H1 (cell line): ENCODE measurements at regions not wholly inside any gene's neighbourhood (a gene's known extent, or its start where the extent isn't known, plus 50 kb on each side); places are given as distances from the start of the nearest gene placed in this dataset.

Experiments
- CTCF ChIA-PET: fragments of 300-600 bp; sonication (Branson Sonifier 250); formaldehyde crosslinking; loops from one replicate; lab custom pipeline; 2021; ENCODE audit not compliant: partially characterized antibody; lab: Charles Lee
- POLR2A ChIA-PET: fragments of 300-600 bp; sonication (Branson Sonifier 250); formaldehyde crosslinking; loops from one replicate; lab custom pipeline; 2021; ENCODE audit warnings: inconsistent platforms; ENCODE audit not compliant: partially characterized antibody; lab: Charles Lee
- DNase-seq, 2 experiments: peaks; one replicate each; pipeline versions ENCODE4 v3.0.0 to v3.0.0-alpha.2; 2010 to 2022; ENCODE audit warnings: low spot score in 2 of 2, low read depth in 1 of 2, mixed read lengths in 1 of 2
- FAIRE-seq: peaks from 2 replicates; lab custom pipeline; 2011; peaks lifted over from hg19 to GRCh38; lab: Jason Lieb, UNC
- H2AFZ ChIP-seq: 2 replicates; pipeline ENCODE4 v1.8.1; 2012; ENCODE audit warnings: low read length, inconsistent platforms
- H2AK5ac ChIP-seq: 2 replicates; pipeline ENCODE4 v1.6.1; 2013; ENCODE audit warnings: low read depth, low read length
- H2BK120ac ChIP-seq: replicated peaks from 2 replicates; pipeline ENCODE3; 2013; ENCODE audit warnings: low read depth, low read length, inconsistent platforms
- H2BK12ac ChIP-seq: 2 replicates; pipeline ENCODE4 v1.6.1; 2013; ENCODE audit warnings: low read depth, low read length
- H2BK15ac ChIP-seq: 2 replicates; pipeline ENCODE4 v1.6.1; 2013; ENCODE audit warnings: low read length
- H2BK20ac ChIP-seq: 2 replicates; pipeline ENCODE4 v1.6.1; 2013; ENCODE audit warnings: low read length
- H2BK5ac ChIP-seq: 2 replicates; pipeline ENCODE4 v1.6.1; 2013; ENCODE audit warnings: low read depth, low read length
- H3K14ac ChIP-seq: 2 replicates; pipeline ENCODE4 v1.6.1; 2013; ENCODE audit warnings: inconsistent platforms; ENCODE audit not compliant: insufficient read length
- H3K18ac ChIP-seq: 2 replicates; pipeline ENCODE4 v1.6.1; 2013; ENCODE audit warnings: low read length; ENCODE audit errors: extremely low read depth
- H3K23ac ChIP-seq: 2 replicates; pipeline ENCODE4 v1.6.1; 2013; ENCODE audit warnings: inconsistent platforms; ENCODE audit not compliant: insufficient read length
- H3K23me2 ChIP-seq: 2 replicates; pipeline ENCODE4 v1.6.1; 2013; ENCODE audit warnings: low read depth, low read length
- H3K27ac ChIP-seq: 2 replicates; pipeline ENCODE4 v1.6.1; 2011; ENCODE audit warnings: low read depth, low read length, inconsistent platforms
- H3K27me3 ChIP-seq, 4 experiments: replicated peaks in 1 of 4; 1 replicate in 1 of 4; 2 replicates in 3 of 4; pipeline versions ENCODE4 v1.6.1 to v1.8.1; 2011 to 2013; ENCODE audit warnings: low read length in 3 of 4, mild to moderate bottlenecking in 3 of 4, inconsistent platforms in 2 of 4, mixed read lengths in 2 of 4, moderate library complexity in 1 of 4; ENCODE audit not compliant: control insufficient read depth in 3 of 4, insufficient read depth in 3 of 4; ENCODE audit errors: extremely low read depth in 1 of 4
- H3K36me3 ChIP-seq, 4 experiments: 2 replicates each; pipeline versions ENCODE4 v1.6.1 to v1.8.1; 2011 to 2013; ENCODE audit warnings: mild to moderate bottlenecking in 4 of 4, low read length in 3 of 4, moderate library complexity in 2 of 4, control low read depth in 1 of 4, inconsistent platforms in 1 of 4; ENCODE audit not compliant: insufficient read depth in 4 of 4, control insufficient read depth in 2 of 4
- H3K4ac ChIP-seq: replicated peaks from 2 replicates; pipeline ENCODE3; 2013; ENCODE audit warnings: low read length, low read depth, mixed read lengths, inconsistent platforms; ENCODE audit not compliant: insufficient read length
- H3K4me1 ChIP-seq, 4 experiments: replicated peaks in 1 of 4; 1 replicate in 1 of 4; 2 replicates in 3 of 4; pipeline versions ENCODE4 v1.6.1 to v1.8.1; 2011 to 2013; ENCODE audit warnings: low read length in 3 of 4, inconsistent platforms in 2 of 4, mixed read lengths in 1 of 4; ENCODE audit not compliant: insufficient read depth in 4 of 4, control insufficient read depth in 3 of 4
- H3K4me2 ChIP-seq, 2 experiments: 2 replicates each; pipeline versions ENCODE4 v1.6.1 to v1.8.1; 2011 to 2013; ENCODE audit warnings: low read depth in 2 of 2, low read length in 2 of 2, control low read depth in 1 of 2, inconsistent platforms in 1 of 2, mild to moderate bottlenecking in 1 of 2; ENCODE audit not compliant: insufficient read depth in 1 of 2
- H3K4me3 ChIP-seq, 4 experiments: fragments of 200-600, 300-600 bp in 1 of 4; sonication (generic), shearing (Covaris generic), sonication (Bioruptor Twin) in 1 of 4; 2 replicates each; pipeline versions ENCODE4 v1.5.1 to v1.8.1; 2011 to 2016; ENCODE audit warnings: low read length in 4 of 4, low read depth in 3 of 4, control low read depth in 2 of 4, inconsistent platforms in 2 of 4, mild to moderate bottlenecking in 2 of 4, mixed read lengths in 1 of 4, moderate library complexity in 1 of 4; ENCODE audit not compliant: insufficient read depth in 2 of 4; ENCODE audit errors: extremely low read depth in 1 of 4
- H3K56ac ChIP-seq: replicated peaks from 2 replicates; pipeline ENCODE3; 2013; ENCODE audit warnings: low read depth, mild to moderate bottlenecking, mixed read lengths, low read length, inconsistent platforms; ENCODE audit not compliant: insufficient read length
- H3K79me1 ChIP-seq: 2 replicates; pipeline ENCODE4 v1.6.1; 2013; ENCODE audit warnings: low read depth, low read length, control low read depth
- H3K79me2 ChIP-seq, 2 experiments: 2 replicates each; pipeline versions ENCODE4 v1.6.1 to v1.8.1; 2012 to 2013; ENCODE audit warnings: low read length in 2 of 2, mild to moderate bottlenecking in 2 of 2, inconsistent platforms in 1 of 2; ENCODE audit not compliant: insufficient read depth in 2 of 2, control insufficient read depth in 1 of 2
- H3K9ac ChIP-seq, 4 experiments: replicated peaks in 1 of 4; 1 replicate in 1 of 4; 2 replicates in 3 of 4; pipeline versions ENCODE4 v1.6.1 to v1.8.1; 2011 to 2013; ENCODE audit warnings: low read depth in 3 of 4, low read length in 3 of 4, control low read depth in 2 of 4, mild to moderate bottlenecking in 2 of 4, moderate library complexity in 2 of 4, inconsistent platforms in 1 of 4; ENCODE audit errors: extremely low read depth in 1 of 4
- H3K9me3 ChIP-seq, 2 experiments: 2 replicates each; pipeline versions ENCODE4 v1.6.1 to v1.8.1; 2012 to 2013; ENCODE audit warnings: mild to moderate bottlenecking in 2 of 2, moderate library complexity in 2 of 2, control low read depth in 1 of 2, inconsistent platforms in 1 of 2, low read depth in 1 of 2, low read length in 1 of 2, mixed read lengths in 1 of 2; ENCODE audit not compliant: insufficient read depth in 2 of 2
- H4K20me1 ChIP-seq, 2 experiments: replicated peaks in 1 of 2; 2 replicates each; pipeline versions ENCODE3 to v1.8.1; 2011 to 2013; ENCODE audit warnings: inconsistent platforms in 2 of 2, low read length in 2 of 2, mild to moderate bottlenecking in 1 of 2; ENCODE audit not compliant: insufficient read depth in 2 of 2, control insufficient read depth in 1 of 2
- H4K5ac ChIP-seq: 2 replicates; pipeline ENCODE4 v1.6.1; 2013; ENCODE audit warnings: low read length, low read depth, mixed read lengths, inconsistent platforms; ENCODE audit not compliant: insufficient read length
- H4K8ac ChIP-seq: 2 replicates; pipeline ENCODE4 v1.8.0; 2013; ENCODE audit warnings: mild to moderate bottlenecking, moderate library complexity, low read length, inconsistent platforms; ENCODE audit not compliant: insufficient read depth; ENCODE audit errors: extremely low read depth
- H4K91ac ChIP-seq: replicated peaks from 2 replicates; pipeline ENCODE3; 2013; ENCODE audit warnings: low read length, mixed read lengths, inconsistent platforms; ENCODE audit not compliant: insufficient read length
- ASH2L ChIP-seq: fragments of 200-600, 300-600 bp; sonication (generic); IDR thresholded peaks from one replicate; pipeline ENCODE4 v1.7.1; 2017; ENCODE audit warnings: low read length
- ATF2 ChIP-seq: IDR thresholded peaks from 2 replicates; pipeline ENCODE4 v1.6.1; 2012; ENCODE audit warnings: low read length, inconsistent platforms
- CHD2 ChIP-seq: IDR thresholded peaks from 2 replicates; pipeline ENCODE4 v1.6.1; 2012; ENCODE audit warnings: low read length, improper control_type of control experiment
- CREB1 ChIP-seq: IDR thresholded peaks from 2 replicates; pipeline ENCODE4 v1.6.1; 2012; ENCODE audit warnings: inconsistent platforms
- EZH2 ChIP-seq: fragments of 200-600 bp; sonication (generic); IDR thresholded peaks from 2 replicates; pipeline ENCODE4 v1.7.1; 2012; ENCODE audit warnings: low read depth, mild to moderate bottlenecking, moderate library complexity, low read length, inconsistent platforms; ENCODE audit not compliant: severe bottlenecking
- GTF2F1 ChIP-seq: IDR thresholded peaks from 2 replicates; pipeline ENCODE4 v1.6.1; 2012; ENCODE audit warnings: low read depth, low read length, improper control_type of control experiment, borderline replicate concordance
- HDAC2 ChIP-seq, 2 experiments: fragments of 300-600 bp in 1 of 2; sonication (generic) in 1 of 2; IDR thresholded peaks; 2 replicates each; pipeline ENCODE4 v1.6.1; 2011 to 2012; ENCODE audit warnings: low read depth in 2 of 2, low read length in 2 of 2, mild to moderate bottlenecking in 2 of 2, moderate library complexity in 2 of 2, borderline replicate concordance in 1 of 2, inconsistent platforms in 1 of 2
- RAD21 ChIP-seq, 2 experiments: IDR thresholded peaks in 1 of 2; conservative IDR thresholded peaks in 1 of 2; 2 replicates each; pipeline ENCODE4 v1.6.1; 2011; ENCODE audit warnings: low read depth in 2 of 2, low read length in 2 of 2, improper control_type of control experiment in 1 of 2, inconsistent platforms in 1 of 2, mild to moderate bottlenecking in 1 of 2, moderate library complexity in 1 of 2
- RXRA ChIP-seq: IDR thresholded peaks from 2 replicates; pipeline ENCODE4 v1.6.1; 2011; ENCODE audit warnings: low read depth, mild to moderate bottlenecking, low read length, moderate library complexity; ENCODE audit not compliant: insufficient read depth
- SAP30 ChIP-seq: fragments of 300-600 bp; sonication (generic); IDR thresholded peaks from 2 replicates; pipeline ENCODE4 v1.7.1; 2012; ENCODE audit warnings: low read length, moderate library complexity, mild to moderate bottlenecking, inconsistent platforms; ENCODE audit not compliant: insufficient read depth, insufficient replicate concordance
- SIX5 ChIP-seq: IDR thresholded peaks from 2 replicates; pipeline ENCODE4 v1.6.1; 2011; ENCODE audit warnings: mild to moderate bottlenecking, low read depth, low read length
- SP4 ChIP-seq: IDR thresholded peaks from 2 replicates; pipeline ENCODE4 v1.6.1; 2012; ENCODE audit warnings: low read length, inconsistent platforms
- TAF1 ChIP-seq: IDR thresholded peaks from 2 replicates; pipeline ENCODE4 v1.6.1; 2011; ENCODE audit warnings: mild to moderate bottlenecking, low read depth, low read length
- WGBS, 2 experiments: shearing (Covaris generic) in 1 of 2; methylation state at CpG; one replicate each; pipeline versions ENCODE4 v1.1.6 to v1.1.7; 2013 to 2015; ENCODE audit warnings: low lambda C conversion rate in 2 of 2, mixed read lengths in 2 of 2, inconsistent platforms in 1 of 2, low coverage in 1 of 2, missing lambda C conversion rate in 1 of 2; ENCODE audit not compliant: insufficient replicate concordance in 2 of 2, insufficient coverage in 1 of 2, insufficient read length in 1 of 2; ENCODE audit errors: extremely low coverage in 1 of 2, missing lambda C conversion rate in 1 of 2; 5-methylcytosine and 5-hydroxymethylcytosine counted together

- Histone ChIP-seq H3K4me2 (no peak overlapping the region), H4K20me1 (no peaks in the 10 kb centered on the region), H2BK5ac (no peak overlapping the region), H4K91ac (no peak overlapping the region), H3K79me2 (no peaks in the 10 kb centered on the region), H2BK12ac (no peak overlapping the region), H3K18ac (no peak overlapping the region), H3K9me3 (peaks cover 9 to 15% of the 10 kb centered on the region in 2 experiments; a peak in 2 of 4 replicates), H2BK15ac (no peak overlapping the region), H3K9ac (no peak overlapping the region), H3K4me1 (peaks cover 5 to 25% (median 13%) of the 10 kb centered on the region in 4 experiments), H3K4me3 (no peak overlapping the region), H3K27ac (no peak overlapping the region), H2AK5ac (0 out of 2 replicates have a peak overlapping the region, but pooled peaks have one; percentile 1), H3K27me3 (peaks cover 0 to 2% (median 1%) of the 10 kb centered on the region in 4 experiments; a peak in 2 of 7 replicates), H3K23ac (no peak overlapping the region), H3K36me3 (no peaks in the 10 kb centered on the region), H3K79me1 (no peaks in the 10 kb centered on the region), H4K8ac (no peak overlapping the region), H4K5ac (no peak overlapping the region), H3K23me2 (no peaks in the 10 kb centered on the region), H2BK20ac (no peak overlapping the region), H2BK120ac (no peak overlapping the region), H2AFZ (no peak overlapping the region), H3K56ac (no peak overlapping the region), H3K4ac (no peak overlapping the region), H3K14ac (no peak overlapping the region)
- FAIRE-seq (no peak), DNase-seq (no peak)
- POLR2A ChIA-PET, result no interaction called here
- WGBS, 2 experiments, result 87% methylated on average over 6 of the region's 6 CpGs; no CpG with 5 or more reads in 1 of the 2 experiments
- CTCF ChIA-PET, result interaction anchor here (0.6 to 1.3 kb wide), 2 partner anchors 11 to 25 kb away, joined by 3 to 5 read pairs; no protein-coding TSS in a partner anchor
- TF ChIP-seq HDAC2 (IDR thresholded peaks at IDR 0.05; ENCODE audit: borderline replicate concordance in 1 of 2, low read depth in 2 of 2, low read length in 2 of 2) (no peak), GTF2F1 (no peak), CREB1 (no peak), RAD21 (IDR thresholded peaks at IDR 0.05 in 1 of 2, conservative IDR thresholded peaks at IDR 0.05 in 1 of 2; ENCODE audit: low read depth in 2 of 2, low read length in 2 of 2) (no peak), SAP30 (no peak), ATF2 (no peak), CHD2 (no peak), ASH2L (no peak), TAF1 (no peak), RXRA (no peak), SIX5 (no peak), EZH2 (no peak), SP4 (no peak)
Measured at GRCh38 chr6:168183613-168183970, 104.6 kb upstream of the FRMD1 start.
